ENCODE measurements at regions not wholly inside any gene's neighbourhood (a gene's known extent, or its start where the extent isn't known, plus 50 kb on each side); places are given as distances from the start of the nearest gene placed in this dataset.

DNA sequence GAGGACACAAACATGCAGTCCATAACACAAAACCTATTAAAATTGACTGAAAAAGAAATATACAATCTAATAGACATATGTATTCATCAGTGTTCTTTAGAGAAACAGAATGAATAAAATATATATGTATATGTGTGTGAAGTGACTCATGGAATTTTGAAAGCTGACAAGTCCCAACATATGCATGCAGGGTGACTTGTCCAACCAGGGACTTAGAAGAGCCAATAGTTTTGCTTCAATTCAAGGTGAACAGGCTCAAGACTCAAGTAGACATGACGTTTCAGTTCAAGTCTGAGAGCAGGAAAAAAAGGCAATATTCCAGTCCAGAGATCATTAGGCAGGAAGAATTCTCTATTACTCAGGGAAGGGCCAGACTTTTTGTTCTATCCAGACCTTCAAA lies 271.2 kb upstream of the SETBP1 start:
- H3K4me1 Mint-ChIP-seq (ENCODE audit: unreplicated experiment): no peaks in the 10 kb centered on the region
- H3K36me3 Mint-ChIP-seq: no peaks in the 10 kb centered on the region
- H3K4me3 Mint-ChIP-seq: no peak overlapping the region
- no peaks in the 10 kb centered on the region for H3K27me3 Mint-ChIP-seq
- no peak overlapping the region for H3K27ac Mint-ChIP-seq
- TF ChIP-seq, protein P1, sequence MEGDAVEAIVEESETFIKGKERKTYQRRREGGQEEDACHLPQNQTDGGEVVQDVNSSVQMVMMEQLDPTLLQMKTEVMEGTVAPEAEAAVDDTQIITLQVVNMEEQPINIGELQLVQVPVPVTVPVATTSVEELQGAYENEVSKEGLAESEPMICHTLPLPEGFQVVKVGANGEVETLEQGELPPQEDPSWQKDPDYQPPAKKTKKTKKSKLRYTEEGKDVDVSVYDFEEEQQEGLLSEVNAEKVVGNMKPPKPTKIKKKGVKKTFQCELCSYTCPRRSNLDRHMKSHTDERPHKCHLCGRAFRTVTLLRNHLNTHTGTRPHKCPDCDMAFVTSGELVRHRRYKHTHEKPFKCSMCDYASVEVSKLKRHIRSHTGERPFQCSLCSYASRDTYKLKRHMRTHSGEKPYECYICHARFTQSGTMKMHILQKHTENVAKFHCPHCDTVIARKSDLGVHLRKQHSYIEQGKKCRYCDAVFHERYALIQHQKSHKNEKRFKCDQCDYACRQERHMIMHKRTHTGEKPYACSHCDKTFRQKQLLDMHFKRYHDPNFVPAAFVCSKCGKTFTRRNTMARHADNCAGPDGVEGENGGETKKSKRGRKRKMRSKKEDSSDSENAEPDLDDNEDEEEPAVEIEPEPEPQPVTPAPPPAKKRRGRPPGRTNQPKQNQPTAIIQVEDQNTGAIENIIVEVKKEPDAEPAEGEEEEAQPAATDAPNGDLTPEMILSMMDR (conservative IDR thresholded peaks at IDR 0.05): no peak
- DNase-seq (ENCODE audit: extremely low spot score, unreplicated experiment): no peak
- H3K9me3 Mint-ChIP-seq: no peaks in the 10 kb centered on the region

DNA sequence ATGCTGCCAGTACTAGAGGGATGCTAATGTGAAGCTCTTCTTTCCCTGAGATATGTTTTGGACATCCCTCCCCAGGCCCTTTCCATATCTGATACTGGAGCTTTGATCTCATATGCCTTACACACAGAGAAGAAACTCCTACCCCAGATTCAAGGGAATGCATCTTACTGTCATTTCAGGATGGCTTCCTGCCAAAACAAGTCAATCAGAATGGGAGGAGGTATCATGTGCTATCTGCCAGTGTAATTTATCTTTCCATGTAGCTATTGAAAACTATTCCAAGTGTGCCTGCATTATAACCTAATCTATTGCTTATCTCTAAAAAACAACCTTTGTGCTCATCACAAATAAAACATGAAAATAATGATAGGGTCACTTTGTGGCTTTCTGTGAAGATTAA lies 269.9 kb upstream of the SETBP1 start:
- Mint-ChIP-seq H3K4me1 (ENCODE audit: unreplicated experiment) (no peaks in the 10 kb centered on the region), H3K9me3 (no peaks in the 10 kb centered on the region), H3K27ac (no peak overlapping the region), H3K4me3 (no peak overlapping the region), H3K36me3 (no peaks in the 10 kb centered on the region), H3K27me3 (no peaks in the 10 kb centered on the region)
- DNase-seq (ENCODE audit: extremely low spot score, unreplicated experiment): no peak
- TF ChIP-seq, protein P1 (conservative IDR thresholded peaks at IDR 0.05): no peak

DNA sequence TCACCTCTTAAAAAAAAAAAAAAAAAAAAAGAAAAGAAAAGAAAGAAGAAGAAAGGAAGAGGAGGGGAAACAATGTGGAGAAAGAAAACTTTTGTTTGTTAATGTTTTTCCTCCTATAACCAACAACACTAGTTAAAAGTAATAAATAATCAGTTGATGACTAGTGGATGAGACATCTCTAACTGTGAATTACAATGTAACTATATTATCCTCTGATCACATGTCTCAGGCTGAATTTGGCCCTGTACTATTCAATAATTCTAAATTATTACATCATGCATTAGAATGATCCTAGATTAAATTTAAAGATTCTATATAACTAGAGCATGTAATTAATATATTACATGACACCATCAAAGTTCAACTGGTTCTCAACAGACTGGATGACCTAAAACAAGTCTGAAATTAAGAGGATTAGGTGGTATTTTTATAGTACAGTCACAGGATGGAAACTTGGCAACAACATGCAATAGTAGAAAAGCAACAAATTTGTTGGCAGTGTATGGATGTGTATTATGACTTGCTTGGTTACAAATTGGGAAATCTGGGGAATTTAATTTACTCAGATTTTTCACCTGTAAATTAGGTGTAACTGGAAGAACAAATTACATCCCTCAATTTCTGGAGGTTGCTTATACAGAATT lies 269.3 kb upstream of the SETBP1 start:
- no peak overlapping the region for H3K4me3 Mint-ChIP-seq
- no peaks in the 10 kb centered on the region for H3K27me3 Mint-ChIP-seq
- H3K9me3 Mint-ChIP-seq: no peaks in the 10 kb centered on the region
- no peak overlapping the region for H3K27ac Mint-ChIP-seq
- no peak for DNase-seq (ENCODE audit: extremely low spot score, unreplicated experiment)
- H3K36me3 Mint-ChIP-seq: no peaks in the 10 kb centered on the region
- TF ChIP-seq, protein P1 (conservative IDR thresholded peaks at IDR 0.05): no peak
- H3K4me1 Mint-ChIP-seq (ENCODE audit: unreplicated experiment): no peaks in the 10 kb centered on the region

DNA sequence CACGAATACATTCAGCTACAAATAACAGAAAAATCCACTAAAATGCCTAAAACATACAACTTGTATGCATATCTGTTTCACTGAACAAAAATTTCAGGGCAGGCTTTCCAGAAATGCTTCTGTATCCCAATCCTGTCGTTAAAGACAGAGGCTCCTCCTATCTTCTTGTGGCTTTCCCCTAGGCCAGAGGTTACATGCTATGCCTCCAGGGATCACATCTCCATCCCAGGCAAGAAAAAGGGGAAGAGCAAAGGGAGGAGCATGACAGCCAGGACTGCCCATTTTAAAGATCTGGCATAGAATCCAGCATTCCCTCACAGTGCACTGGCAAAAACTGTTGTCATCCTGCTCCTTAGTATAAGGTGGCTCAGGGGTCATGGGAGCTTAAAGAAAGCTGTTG lies 268.7 kb upstream of the SETBP1 start:
- Mint-ChIP-seq H3K27ac (no peak overlapping the region), H3K27me3 (no peaks in the 10 kb centered on the region), H3K36me3 (no peaks in the 10 kb centered on the region), H3K4me3 (no peak overlapping the region), H3K9me3 (no peaks in the 10 kb centered on the region), H3K4me1 (ENCODE audit: unreplicated experiment) (no peaks in the 10 kb centered on the region)
- TF ChIP-seq, protein P1 (conservative IDR thresholded peaks at IDR 0.05): no peak
- DNase-seq (ENCODE audit: extremely low spot score, unreplicated experiment): no peak

DNA sequence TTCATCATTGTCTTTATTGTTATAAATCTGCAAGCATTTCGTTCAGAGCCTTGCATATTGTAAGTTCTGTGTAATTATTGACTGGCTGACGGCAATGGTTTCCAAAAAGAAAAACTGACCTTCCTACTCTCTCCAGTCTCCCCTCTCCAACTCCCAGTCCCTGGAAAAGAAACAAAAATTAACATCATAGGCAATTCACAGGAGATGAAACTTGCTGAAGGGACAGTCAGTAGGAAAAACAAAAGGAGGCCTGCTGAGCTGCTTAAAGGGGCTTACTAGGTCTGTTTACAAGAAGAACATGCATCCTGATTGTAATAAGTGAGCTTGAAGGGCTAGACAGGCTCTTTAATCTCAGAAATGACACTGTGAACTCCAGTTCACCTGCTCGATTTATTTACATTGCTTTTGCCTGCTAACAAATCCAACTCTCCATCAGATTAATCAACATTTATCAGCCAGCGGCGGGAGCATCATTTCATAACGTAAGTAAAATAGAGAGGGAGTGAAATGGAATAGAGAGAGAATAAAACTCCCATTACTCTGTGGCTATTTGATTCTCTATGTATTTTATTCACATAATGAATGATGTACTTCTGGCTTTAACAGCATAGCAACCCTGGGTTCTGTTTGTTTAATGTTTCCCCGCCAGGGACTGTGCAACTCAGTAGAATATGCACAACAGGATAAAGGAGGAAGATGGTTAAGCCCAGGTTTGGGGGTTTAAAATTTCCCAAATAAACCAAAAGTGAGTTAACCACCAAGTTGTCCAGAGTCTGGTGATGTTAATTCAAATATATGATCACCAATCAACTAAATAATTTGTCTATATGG lies 256.7 kb upstream of the SETBP1 start:
- Mint-ChIP-seq H3K27ac (no peak overlapping the region), H3K36me3 (peaks cover 6% of the 10 kb centered on the region), H3K4me1 (ENCODE audit: unreplicated experiment) (peaks cover 17% of the 10 kb centered on the region), H3K9me3 (no peaks in the 10 kb centered on the region), H3K27me3 (no peaks in the 10 kb centered on the region), H3K4me3 (no peak overlapping the region)
- TF ChIP-seq, protein P1 (conservative IDR thresholded peaks at IDR 0.05): no peak
- no peak for DNase-seq (ENCODE audit: extremely low spot score, unreplicated experiment)
